ENCODE measurements at regions not wholly inside any gene's neighbourhood (a gene's known extent, or its start where the extent isn't known, plus 50 kb on each side); places are given as distances from the start of the nearest gene placed in this dataset.

DNA sequence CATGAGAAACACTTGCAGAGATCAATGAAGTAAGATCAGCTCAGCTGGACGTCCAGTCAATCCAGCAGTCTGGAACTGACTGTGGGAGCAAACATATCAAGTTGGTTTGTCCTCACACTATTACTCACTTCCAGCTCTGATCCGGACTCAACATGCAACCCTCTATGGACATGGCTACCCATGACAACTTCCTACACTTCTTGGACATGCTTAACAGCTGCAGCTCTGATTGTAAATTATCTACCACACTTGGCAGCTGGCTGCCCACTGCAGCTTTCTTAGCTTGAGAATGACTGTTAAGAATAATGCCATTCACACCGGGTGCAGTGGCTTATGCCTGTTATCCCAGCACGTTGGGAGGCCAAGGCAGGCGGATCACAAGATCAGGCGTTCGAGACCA lies 429.8 kb downstream of the EPHA4 start:
- TF ChIP-seq CTCF (IDR thresholded peaks at IDR 0.05 in 4 of 5, conservative IDR thresholded peaks at IDR 0.05 in 1 of 5), result no peak
- no peak for TF ChIP-seq POLR2A (IDR thresholded peaks at IDR 0.05)

Data from gastrocnemius medialis (tissue), 4 donors.